Stomach (tissue), 8 donors: ENCODE measurements at regions not wholly inside any gene's neighbourhood (a gene's known extent, or its start where the extent isn't known, plus 50 kb on each side); places are given as distances from the start of the nearest gene placed in this dataset.

ENCODE experiments used
- DNase-seq, 2 donors: peaks; one replicate each; pipeline versions ENCODE4 v3.0.0 to v3.0.0-alpha.2; 2013 to 2019
- H3K27ac ChIP-seq, 5 donors: fragments of 200-600 bp in 4 of 5; sonication (generic) in 4 of 5; one replicate each; pipeline ENCODE4 v1.5.1; 2013 to 2019; ENCODE audit warnings: mild to moderate bottlenecking in 1 of 5, moderate library complexity in 1 of 5
- H3K27me3 ChIP-seq, 3 donors: fragments of 200-600 bp; sonication (generic); one replicate each; pipeline ENCODE4 v1.5.1; 2017 to 2019; ENCODE audit warnings: mixed run types in 1 of 3
- H3K36me3 ChIP-seq, 4 donors: fragments of 200-600 bp; sonication (generic); 1 replicate in 3 of 4; 2 replicates in 1 of 4; pipeline ENCODE4 v1.5.1; 2016 to 2019
- H3K4me1 ChIP-seq, 4 donors: fragments of 200-600 bp; sonication (generic); one replicate each; pipeline ENCODE4 v1.5.1; 2016 to 2019
- H3K4me3 ChIP-seq, 4 donors: fragments of 200-600 bp; sonication (generic) in 3 of 4; one replicate each; pipeline ENCODE4 v1.5.1; 2016 to 2019; ENCODE audit warnings: mild to moderate bottlenecking in 1 of 4
- H3K9me3 ChIP-seq, 4 donors: fragments of 200-600 bp; sonication (generic); one replicate each; pipeline ENCODE4 v1.5.1; 2016 to 2019
- CTCF ChIP-seq, 7 experiments: fragments of 450-650 bp in 4 of 7; fragments of 200-600 bp in 3 of 7; sonication (generic) in 3 of 7; IDR thresholded peaks; one replicate each; pipeline ENCODE4 v1.5.1; 2016 to 2019; ENCODE audit warnings: antibody characterized with exemption in 7 of 7, control low read depth in 2 of 7, mild to moderate bottlenecking in 1 of 7
- EP300 ChIP-seq: sonication (generic); formaldehyde crosslinking; IDR thresholded peaks from one replicate; pipeline ENCODE4 v1.6.1; 2017; ENCODE audit warnings: antibody characterized with exemption
- POLR2A ChIP-seq, 4 donors: fragments of 450-650 bp; IDR thresholded peaks; one replicate each; pipeline ENCODE4 v1.6.1; 2016; ENCODE audit warnings: antibody characterized with exemption in 4 of 4, control low read depth in 2 of 4, mild to moderate bottlenecking in 1 of 4, moderate library complexity in 1 of 4
- POLR2AphosphoS5 ChIP-seq, 3 donors: sonication (generic); formaldehyde crosslinking; IDR thresholded peaks; one replicate each; pipeline ENCODE4 v1.6.1; 2016; ENCODE audit warnings: antibody characterized with exemption in 3 of 3
- WGBS, 5 donors: extraction: QIAGEN DNeasy Blood & Tissue Kit in 3 of 5; methylation state at CpG; one replicate each; pipeline versions ENCODE4 v1.1.5 to v1.1.7; 2013 to 2018; 5-methylcytosine and 5-hydroxymethylcytosine counted together
- intact Hi-C: fragments of 100-400 bp; cut with DNase I; formaldehyde crosslinking; loops from one replicate; pipeline ENCODE4 v1.15.1; 2023; ENCODE audit warnings: low total_unique reads
- donor health status: healthy with polysubstance abuse.
- donor health status: Bipolar disorder and iron deficiency.
- donor health status: healthy.

GRCh38 chr12:118741194-118741593 lies 240.1 kb upstream of the SRRM4 start:
- Histone ChIP-seq H3K4me3 (no peak overlapping the region), H3K9me3 (no peaks in the 10 kb centered on the region), H3K27me3 (no peaks in the 10 kb centered on the region), H3K36me3 (no peaks in the 10 kb centered on the region), H3K27ac (no peak overlapping the region), H3K4me1 (no peaks in the 10 kb centered on the region)
- TF ChIP-seq EP300 (no peak), POLR2A (IDR thresholded peaks at IDR 0.05) (no peak), POLR2AphosphoS5 (IDR thresholded peaks at IDR 0.05) (no peak)
- intact Hi-C loops: no loop called here
- DNase-seq: no peak

GRCh38 chr12:118742431-118742830 lies 238.9 kb upstream of the SRRM4 start:
- Histone ChIP-seq H3K9me3 (no peaks in the 10 kb centered on the region), H3K4me1 (no peaks in the 10 kb centered on the region), H3K27me3 (no peaks in the 10 kb centered on the region), H3K4me3 (no peak overlapping the region), H3K36me3 (no peaks in the 10 kb centered on the region), H3K27ac (no peak overlapping the region)
- no peak for TF ChIP-seq POLR2A (IDR thresholded peaks at IDR 0.05)
- no peak for TF ChIP-seq POLR2AphosphoS5 (IDR thresholded peaks at IDR 0.05)
- no peak for TF ChIP-seq EP300
- no peak for TF ChIP-seq CTCF (IDR thresholded peaks at IDR 0.05)
- no peak for DNase-seq
- 66 to 76% (median 75%) methylated on average over 3 of the region's 3 CpGs for WGBS, 5 donors
- intact Hi-C loops: no loop called here

GRCh38 chr12:118743896-118744700 lies 237.2 kb upstream of the SRRM4 start:
- Histone ChIP-seq H3K4me1 (no peaks in the 10 kb centered on the region), H3K4me3 (no peak overlapping the region), H3K27ac (no peak overlapping the region), H3K36me3 (no peaks in the 10 kb centered on the region), H3K9me3 (no peaks in the 10 kb centered on the region), H3K27me3 (no peaks in the 10 kb centered on the region)
- 81 to 88% (median 83%) methylated on average over 4 of the region's 4 CpGs for WGBS, 5 donors
- no peak for DNase-seq
- TF ChIP-seq EP300: no peak
- TF ChIP-seq POLR2A (IDR thresholded peaks at IDR 0.05): no peak
- no peak for TF ChIP-seq POLR2AphosphoS5 (IDR thresholded peaks at IDR 0.05)
- no peak for TF ChIP-seq CTCF (IDR thresholded peaks at IDR 0.05)
- intact Hi-C loops: no loop called here

- intact Hi-C loops: no loop called here
- DNase-seq: no peak
- TF ChIP-seq EP300 (no peak), POLR2AphosphoS5 (IDR thresholded peaks at IDR 0.05) (no peak), CTCF (IDR thresholded peaks at IDR 0.05) (no peak), POLR2A (IDR thresholded peaks at IDR 0.05) (no peak)
- 52 to 68% (median 61%) methylated on average over 3 of the region's 3 CpGs for WGBS, 5 donors
- Histone ChIP-seq H3K27me3 (no peaks in the 10 kb centered on the region), H3K27ac (no peak overlapping the region), H3K36me3 (no peaks in the 10 kb centered on the region), H3K4me1 (no peaks in the 10 kb centered on the region), H3K9me3 (peaks cover 0 to under 1% (median 0%) of the 10 kb centered on the region in 4 donors), H3K4me3 (no peak overlapping the region)
Measured at GRCh38 chr12:118746176-118746575, 235.2 kb upstream of the SRRM4 start.

- Histone ChIP-seq H3K27me3 (no peaks in the 10 kb centered on the region), H3K4me1 (no peaks in the 10 kb centered on the region), H3K27ac (no peak overlapping the region), H3K9me3 (peaks cover 0 to 6% (median 0%) of the 10 kb centered on the region in 4 donors), H3K36me3 (no peaks in the 10 kb centered on the region), H3K4me3 (no peak overlapping the region)
- intact Hi-C loops: no loop called here
- DNase-seq: no peak
- WGBS, 5 donors: 50 to 65% (median 59%) methylated on average over 2 of the region's 2 CpGs
- no peak for TF ChIP-seq CTCF (IDR thresholded peaks at IDR 0.05)
- TF ChIP-seq EP300: no peak
- TF ChIP-seq POLR2A (IDR thresholded peaks at IDR 0.05): no peak
Measured at GRCh38 chr12:118746960-118747359, 234.4 kb upstream of the SRRM4 start.
